AG10803 (cell line): ENCODE measurements at regions not wholly inside any gene's neighbourhood (a gene's known extent, or its start where the extent isn't known, plus 50 kb on each side); places are given as distances from the start of the nearest gene placed in this dataset.
A peak's percentile ranks its signal among the peaks of the same experiment; 100 is the strongest.

ENCODE experiments used
- DNase-seq: peaks from one replicate; pipeline ENCODE4 v3.0.0; 2010; ENCODE audit warnings: low read depth
- H3K4me3 ChIP-seq: 2 replicates; pipeline ENCODE4 v1.5.1; 2011; ENCODE audit warnings: mild to moderate bottlenecking, low read length, control low read depth
- TF ChIP-seq, protein P1 (sequence below): conservative IDR thresholded peaks from 2 replicates; pipeline ENCODE4 v1.5.1; 2011; ENCODE audit warnings: mild to moderate bottlenecking, low read length, control low read depth, inconsistent platforms

DNA sequence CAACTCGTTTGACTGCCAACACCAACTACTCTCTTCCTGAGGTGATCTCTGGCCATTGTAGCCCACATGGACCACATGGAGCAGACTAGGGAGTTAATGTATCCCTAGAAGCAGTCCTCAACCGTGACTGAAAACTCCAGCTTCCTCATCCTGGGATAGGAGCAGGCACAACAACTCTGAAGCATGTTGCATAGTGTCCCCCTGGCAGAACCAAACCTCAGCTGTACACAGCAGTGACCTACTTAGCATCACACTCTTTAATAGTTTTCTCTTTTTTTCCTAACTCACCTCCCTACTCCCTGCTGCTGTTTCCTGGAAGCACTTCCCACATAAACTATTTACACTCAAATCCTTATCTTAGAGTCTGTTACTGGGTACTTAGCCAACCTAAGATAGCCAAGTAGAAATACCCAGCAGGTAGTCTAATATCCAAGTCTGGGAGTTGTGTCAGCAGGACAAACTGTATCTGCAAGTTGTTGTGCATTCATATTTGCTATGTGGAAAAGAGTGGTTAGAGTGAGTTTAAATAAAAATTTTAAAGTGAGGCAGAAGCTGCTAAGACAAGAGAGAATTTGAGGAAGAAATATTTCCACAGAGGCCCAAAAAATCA lies 228.8 kb downstream of the LTN1 start:
- DNase-seq = no peak

DNA sequence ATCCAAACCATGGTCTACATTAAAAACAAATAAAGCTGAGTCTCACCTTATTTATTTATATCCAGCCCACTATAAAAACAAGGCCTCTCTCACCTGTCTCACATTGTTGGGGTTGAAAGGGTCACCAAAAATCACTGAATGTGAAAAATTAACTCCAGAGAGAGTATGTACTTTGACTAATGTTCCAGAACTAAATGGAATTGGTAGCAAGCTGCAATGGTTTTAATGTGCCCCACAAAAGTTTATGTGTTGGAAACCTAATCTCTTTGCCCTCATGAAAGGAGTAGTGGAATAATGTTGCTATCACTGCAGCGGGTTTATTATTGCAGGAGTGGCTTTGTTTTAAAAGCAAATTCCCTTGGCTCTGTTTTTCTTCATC lies 230.3 kb downstream of the LTN1 start:
- TF ChIP-seq, protein P1, sequence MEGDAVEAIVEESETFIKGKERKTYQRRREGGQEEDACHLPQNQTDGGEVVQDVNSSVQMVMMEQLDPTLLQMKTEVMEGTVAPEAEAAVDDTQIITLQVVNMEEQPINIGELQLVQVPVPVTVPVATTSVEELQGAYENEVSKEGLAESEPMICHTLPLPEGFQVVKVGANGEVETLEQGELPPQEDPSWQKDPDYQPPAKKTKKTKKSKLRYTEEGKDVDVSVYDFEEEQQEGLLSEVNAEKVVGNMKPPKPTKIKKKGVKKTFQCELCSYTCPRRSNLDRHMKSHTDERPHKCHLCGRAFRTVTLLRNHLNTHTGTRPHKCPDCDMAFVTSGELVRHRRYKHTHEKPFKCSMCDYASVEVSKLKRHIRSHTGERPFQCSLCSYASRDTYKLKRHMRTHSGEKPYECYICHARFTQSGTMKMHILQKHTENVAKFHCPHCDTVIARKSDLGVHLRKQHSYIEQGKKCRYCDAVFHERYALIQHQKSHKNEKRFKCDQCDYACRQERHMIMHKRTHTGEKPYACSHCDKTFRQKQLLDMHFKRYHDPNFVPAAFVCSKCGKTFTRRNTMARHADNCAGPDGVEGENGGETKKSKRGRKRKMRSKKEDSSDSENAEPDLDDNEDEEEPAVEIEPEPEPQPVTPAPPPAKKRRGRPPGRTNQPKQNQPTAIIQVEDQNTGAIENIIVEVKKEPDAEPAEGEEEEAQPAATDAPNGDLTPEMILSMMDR = no peak
- no peak overlapping the region for H3K4me3 ChIP-seq
- DNase-seq = no peak

More for the DNA sequence above, 228.8 kb downstream of the LTN1 start:
- TF ChIP-seq, protein P1 = no peak
- H3K4me3 ChIP-seq = no peak overlapping the region

DNA sequence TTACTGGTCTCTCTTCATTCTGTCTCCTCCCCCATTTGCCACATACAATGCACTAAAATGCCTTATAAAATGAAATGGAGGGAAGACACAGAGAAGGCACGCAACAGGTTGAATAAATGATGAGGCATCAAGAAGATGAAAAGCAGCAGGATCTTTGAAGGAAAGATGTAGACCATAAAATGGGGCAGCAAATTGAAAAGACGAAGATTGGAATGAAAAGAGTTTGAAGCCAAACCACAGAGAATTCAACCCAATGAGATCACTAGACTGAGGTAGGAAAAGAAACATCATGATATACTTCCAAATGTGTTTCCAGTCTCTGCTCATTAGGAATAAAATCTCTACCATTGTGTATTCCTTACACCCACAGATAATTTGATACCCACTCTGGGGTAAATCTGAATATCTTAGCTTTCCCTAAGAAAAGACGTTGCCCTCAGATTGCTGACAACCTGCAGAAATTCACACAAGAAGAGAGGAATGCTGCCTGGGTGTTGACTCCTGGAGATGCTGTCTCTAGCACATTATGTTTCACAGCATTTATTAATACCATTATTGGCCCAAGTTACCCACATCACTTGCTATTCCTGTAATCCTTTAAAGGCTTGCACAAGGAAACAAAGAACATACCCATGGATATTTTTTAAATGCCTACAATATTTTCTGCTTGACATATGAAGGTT lies 230.9 kb downstream of the LTN1 start:
- no peak overlapping the region for H3K4me3 ChIP-seq
- TF ChIP-seq, protein P1 = no peak
- DNase-seq = peak; percentile 57

DNA sequence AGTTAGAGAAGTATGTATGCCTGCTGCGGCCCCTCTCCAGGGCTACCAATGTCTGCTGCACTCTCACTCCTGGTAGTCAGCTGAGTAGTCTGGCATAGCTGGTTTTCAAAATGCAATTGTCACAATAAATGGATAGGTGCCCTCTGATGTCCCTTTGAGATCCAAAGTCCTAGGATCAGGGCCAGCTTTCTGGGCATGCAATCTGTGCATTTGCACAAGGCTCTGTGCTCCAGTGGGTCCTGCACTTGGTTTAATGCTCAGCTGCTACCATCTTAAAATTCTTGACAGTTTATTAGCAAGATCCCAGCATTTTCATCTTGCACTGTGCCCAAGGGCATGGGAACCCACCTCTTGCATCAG lies 233.8 kb downstream of the LTN1 start:
- TF ChIP-seq, protein P1 = no peak
- no peak overlapping the region for H3K4me3 ChIP-seq
- no peak for DNase-seq

DNA sequence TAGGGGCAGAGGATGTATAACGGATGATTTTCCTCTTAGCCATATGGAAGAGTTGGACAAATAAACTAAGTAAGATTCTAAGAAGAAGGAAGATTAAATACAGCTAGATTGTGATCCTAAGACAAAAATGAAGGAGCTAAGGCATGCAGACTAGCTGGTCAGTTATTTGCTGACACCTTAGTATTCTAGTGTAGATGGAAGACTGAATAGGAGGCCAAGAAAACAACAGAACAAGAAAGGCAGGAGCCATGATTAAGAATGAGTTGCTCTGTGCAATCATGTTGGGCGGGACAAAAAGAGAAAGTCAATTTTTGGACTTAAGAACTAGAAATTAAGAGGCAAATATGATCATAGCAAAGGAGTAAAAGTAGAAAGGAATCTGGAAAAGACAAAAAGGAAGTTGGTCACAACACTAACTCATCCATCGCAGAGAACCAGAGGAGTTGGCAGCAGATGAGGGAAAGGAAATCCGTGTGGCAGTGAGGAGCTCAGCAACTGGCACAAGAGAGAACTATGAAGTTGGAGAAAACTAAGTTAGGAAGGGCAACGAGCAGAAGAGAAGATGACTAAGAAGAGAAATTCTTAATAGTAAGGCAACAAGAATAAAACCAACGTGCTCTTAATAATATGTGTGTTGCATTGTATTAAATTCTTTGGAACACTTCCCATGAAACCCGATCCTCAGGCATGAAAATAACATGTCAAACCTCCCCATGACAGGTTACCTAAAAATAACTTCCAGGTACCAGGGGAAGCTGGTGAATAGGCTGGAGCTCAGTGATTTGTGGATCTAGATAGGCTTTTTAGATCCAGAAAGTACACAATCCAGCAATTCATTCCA lies 234.4 kb downstream of the LTN1 start:
- TF ChIP-seq, protein P1 = no peak
- DNase-seq = peak; percentile 31
- no peak overlapping the region for H3K4me3 ChIP-seq

GRCh38 chr21:28754862-28755261 lies 237.8 kb downstream of the LTN1 start:
- no peak overlapping the region for H3K4me3 ChIP-seq
- no peak for DNase-seq
- TF ChIP-seq, protein P1 = no peak
